DOHH2 (cell line): ENCODE measurements at regions not wholly inside any gene's neighbourhood (a gene's known extent, or its start where the extent isn't known, plus 50 kb on each side); places are given as distances from the start of the nearest gene placed in this dataset.
"Not testable (repeated sequence)": the region's sequence is repeated elsewhere in the genome, so short reads cannot be mapped to it uniquely, and the experiment has no call there.

Experiments
- H3F3A ChIP-seq: fragments of 200-600 bp; sonication (generic), shearing (Covaris generic); 2 replicates; pipeline ENCODE4 v1.6.0; 2016; ENCODE audit warnings: antibody characterized with exemption, mild to moderate bottlenecking; ENCODE audit not compliant: control insufficient read depth, insufficient read depth
- H3K27ac ChIP-seq: fragments of 200-600 bp; sonication (generic); 2 replicates; pipeline ENCODE4 v1.5.1; 2014; ENCODE audit warnings: low read depth, mild to moderate bottlenecking, low read length, moderate library complexity
- H3K27me3 ChIP-seq: fragments of 200-600 bp; sonication (generic); 2 replicates; pipeline ENCODE4 v1.6.1; 2014; ENCODE audit warnings: mild to moderate bottlenecking, low read length, mixed read lengths; ENCODE audit not compliant: control insufficient read depth
- H3K36me3 ChIP-seq: fragments of 200-600 bp; sonication (generic); 2 replicates; pipeline ENCODE4 v1.6.1; 2014; ENCODE audit warnings: mild to moderate bottlenecking, low read length, moderate library complexity, mixed read lengths; ENCODE audit not compliant: control insufficient read depth
- H3K4me1 ChIP-seq: fragments of 200-600 bp; sonication (generic); 2 replicates; pipeline ENCODE4 v1.6.1; 2014; ENCODE audit warnings: mild to moderate bottlenecking, low read length, mixed read lengths; ENCODE audit not compliant: control insufficient read depth
- H3K4me2 ChIP-seq: fragments of 200-600 bp; sonication (generic); 2 replicates; pipeline ENCODE4 v1.6.0; 2014; ENCODE audit warnings: mild to moderate bottlenecking, low read length, moderate library complexity
- H3K4me3 ChIP-seq: fragments of 200-600 bp; sonication (generic); 2 replicates; pipeline ENCODE4 v1.5.1; 2014; ENCODE audit warnings: mild to moderate bottlenecking, low read length, mixed read lengths
- H3K79me2 ChIP-seq: fragments of 200-600 bp; sonication (generic); 2 replicates; pipeline ENCODE4 v1.6.1; 2014; ENCODE audit warnings: mild to moderate bottlenecking, low read length, mixed read lengths; ENCODE audit not compliant: control insufficient read depth
- H3K9me2 ChIP-seq: fragments of 200-600 bp; sonication (generic); replicated peaks from 2 replicates; pipeline ENCODE4 v1.6.1; 2014; ENCODE audit warnings: mild to moderate bottlenecking, low read length, mixed read lengths; ENCODE audit not compliant: control insufficient read depth
- H3K9me3 ChIP-seq: fragments of 200-600 bp; sonication (generic); 2 replicates; pipeline ENCODE4 v1.6.1; 2014; ENCODE audit warnings: antibody characterized with exemption, low read length, mixed read lengths; ENCODE audit not compliant: control insufficient read depth, insufficient read depth
- H4K20me1 ChIP-seq: fragments of 200-600 bp; sonication (generic); 2 replicates; pipeline ENCODE4 v1.6.0; 2014; ENCODE audit warnings: low read depth, mild to moderate bottlenecking, antibody characterized with exemption, low read length, moderate library complexity; ENCODE audit not compliant: control insufficient read depth, insufficient read depth
- EZH2phosphoT487 ChIP-seq: fragments of 200-600 bp; sonication (generic); IDR thresholded peaks from 2 replicates; pipeline ENCODE4 v1.6.1; 2017; ENCODE audit warnings: borderline replicate concordance, mild to moderate bottlenecking, antibody characterized with exemption, low read length, moderate library complexity, mixed read lengths
- TF ChIP-seq, protein P1 (sequence below): fragments of 200-600 bp; sonication (generic); IDR thresholded peaks from one replicate; pipeline ENCODE4 v1.5.1; 2014; ENCODE audit warnings: antibody characterized with exemption, mild to moderate bottlenecking, low read depth, low read length; ENCODE audit not compliant: poor library complexity, severe bottlenecking

DNA sequence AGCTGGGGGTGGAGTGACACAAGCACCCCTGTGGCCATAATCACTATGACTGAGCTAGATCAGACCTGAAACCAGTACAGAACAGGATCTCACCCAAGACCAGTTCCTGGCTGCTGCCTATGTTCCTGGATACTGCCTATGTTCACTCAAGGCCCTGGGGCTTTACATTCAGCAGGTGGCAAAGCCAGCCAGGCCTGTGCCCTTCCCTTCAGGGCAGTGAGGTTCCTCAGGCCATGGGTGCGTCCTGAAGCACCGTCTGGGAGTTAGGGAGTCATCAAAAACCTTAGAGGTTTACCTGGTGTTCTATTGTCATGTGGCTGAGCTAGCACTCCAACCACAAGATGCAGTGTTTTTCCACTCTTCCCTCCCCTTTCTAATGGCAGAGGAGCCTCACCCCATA, 419.8 kb downstream of the TMEM232 start:
- no peaks in the 10 kb centered on the region for H4K20me1 ChIP-seq
- no peaks in the 10 kb centered on the region for H3K9me2 ChIP-seq
- H3K27ac ChIP-seq: no peak overlapping the region
- H3K4me3 ChIP-seq: no peak overlapping the region
- no peaks in the 10 kb centered on the region; the same call in 1 of the 2 replicates for H3K9me3 ChIP-seq
- TF ChIP-seq EZH2phosphoT487: no peak
- TF ChIP-seq, protein P1, sequence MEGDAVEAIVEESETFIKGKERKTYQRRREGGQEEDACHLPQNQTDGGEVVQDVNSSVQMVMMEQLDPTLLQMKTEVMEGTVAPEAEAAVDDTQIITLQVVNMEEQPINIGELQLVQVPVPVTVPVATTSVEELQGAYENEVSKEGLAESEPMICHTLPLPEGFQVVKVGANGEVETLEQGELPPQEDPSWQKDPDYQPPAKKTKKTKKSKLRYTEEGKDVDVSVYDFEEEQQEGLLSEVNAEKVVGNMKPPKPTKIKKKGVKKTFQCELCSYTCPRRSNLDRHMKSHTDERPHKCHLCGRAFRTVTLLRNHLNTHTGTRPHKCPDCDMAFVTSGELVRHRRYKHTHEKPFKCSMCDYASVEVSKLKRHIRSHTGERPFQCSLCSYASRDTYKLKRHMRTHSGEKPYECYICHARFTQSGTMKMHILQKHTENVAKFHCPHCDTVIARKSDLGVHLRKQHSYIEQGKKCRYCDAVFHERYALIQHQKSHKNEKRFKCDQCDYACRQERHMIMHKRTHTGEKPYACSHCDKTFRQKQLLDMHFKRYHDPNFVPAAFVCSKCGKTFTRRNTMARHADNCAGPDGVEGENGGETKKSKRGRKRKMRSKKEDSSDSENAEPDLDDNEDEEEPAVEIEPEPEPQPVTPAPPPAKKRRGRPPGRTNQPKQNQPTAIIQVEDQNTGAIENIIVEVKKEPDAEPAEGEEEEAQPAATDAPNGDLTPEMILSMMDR: no peak
- no peaks in the 10 kb centered on the region for H3K27me3 ChIP-seq
- no peaks in the 10 kb centered on the region for H3K79me2 ChIP-seq
- H3K36me3 ChIP-seq: no peaks in the 10 kb centered on the region
- no peaks in the 10 kb centered on the region for H3F3A ChIP-seq
- H3K4me1 ChIP-seq: no peaks in the 10 kb centered on the region
- H3K4me2 ChIP-seq: no peak overlapping the region

DNA sequence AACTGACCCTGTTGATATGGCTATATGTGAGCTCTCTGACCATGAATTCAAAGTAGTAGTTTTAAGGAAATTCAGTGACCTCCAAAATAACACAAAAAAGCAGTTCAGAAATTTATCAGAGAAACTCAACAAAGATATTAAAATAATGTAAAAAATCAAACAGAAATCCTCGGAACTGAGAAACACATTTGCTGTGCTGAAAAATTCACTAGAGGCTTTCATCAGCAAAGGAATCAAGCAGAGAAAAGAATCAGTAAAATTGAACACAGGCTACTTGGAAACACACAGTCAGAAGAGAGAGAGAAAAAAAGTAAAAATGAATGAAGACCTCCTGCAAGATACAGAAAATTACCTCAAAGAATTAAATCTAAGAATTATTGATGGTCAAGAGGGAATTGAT, 417.2 kb downstream of the TMEM232 start:
- Histone ChIP-seq H3K4me2 (no peak overlapping the region), H3K4me3 (no peak overlapping the region), H4K20me1 (no peaks in the 10 kb centered on the region), H3K79me2 (no peaks in the 10 kb centered on the region), H3K9me3 (no peaks in the 10 kb centered on the region; the same call in 1 of the 2 replicates), H3F3A (no peaks in the 10 kb centered on the region), H3K4me1 (no peaks in the 10 kb centered on the region), H3K27me3 (no peaks in the 10 kb centered on the region), H3K27ac (no peak overlapping the region), H3K36me3 (no peaks in the 10 kb centered on the region), H3K9me2 (no peaks in the 10 kb centered on the region)
- no peak for TF ChIP-seq EZH2phosphoT487
- TF ChIP-seq, protein P1: no peak

DNA sequence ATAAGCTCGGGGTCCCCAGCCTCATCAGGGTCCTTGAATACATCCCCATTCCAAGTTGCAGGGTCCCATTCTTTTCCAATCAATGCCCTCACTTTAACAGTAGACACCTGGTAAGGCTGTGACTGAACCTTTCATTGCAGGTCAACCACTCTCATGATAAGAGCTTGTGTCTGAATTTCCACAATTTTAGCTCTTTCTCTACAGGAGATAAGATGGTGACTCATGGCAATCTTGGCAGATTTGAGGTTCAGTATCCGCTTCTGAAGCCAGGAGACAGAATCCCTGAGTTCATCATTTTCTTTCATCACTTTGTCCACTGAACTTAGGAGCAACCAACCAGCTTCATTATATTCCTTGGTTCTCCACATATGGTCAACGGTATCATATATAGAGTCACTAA, 409.9 kb downstream of the TMEM232 start:
- not testable (repeated sequence) for H3K36me3 ChIP-seq, H3K4me3 ChIP-seq, H3K79me2 ChIP-seq, H3K27me3 ChIP-seq, H3K9me3 ChIP-seq, H3F3A ChIP-seq, H3K9me2 ChIP-seq, H3K4me1 ChIP-seq, H3K4me2 ChIP-seq, H3K27ac ChIP-seq, H4K20me1 ChIP-seq

DNA sequence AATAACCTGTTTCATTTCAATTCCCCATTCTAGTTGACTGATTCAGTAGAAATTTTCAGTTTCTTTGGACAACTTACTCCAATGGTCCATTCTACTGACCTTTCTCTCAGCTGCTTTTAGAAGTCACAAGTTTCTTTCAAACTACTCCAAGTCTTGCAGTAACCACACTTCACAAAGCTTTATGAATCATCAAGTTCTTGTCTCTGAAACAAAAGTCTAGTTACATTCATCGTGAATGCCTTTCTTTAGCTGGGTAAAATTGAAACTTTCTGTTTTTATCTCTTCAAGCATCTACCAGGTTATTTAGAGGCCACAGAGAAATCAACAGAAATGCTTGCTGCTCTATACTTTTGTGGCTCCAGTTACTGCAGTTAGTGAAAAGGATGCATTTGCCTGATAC, 405.4 kb downstream of the TMEM232 start:
- no peak overlapping the region for H3K4me2 ChIP-seq
- no peaks in the 10 kb centered on the region for H3K9me2 ChIP-seq
- H3K4me1 ChIP-seq: no peaks in the 10 kb centered on the region
- H3K27ac ChIP-seq: no peak overlapping the region
- no peak overlapping the region for H3K4me3 ChIP-seq
- H3F3A ChIP-seq: no peaks in the 10 kb centered on the region
- H3K79me2 ChIP-seq: no peaks in the 10 kb centered on the region
- no peaks in the 10 kb centered on the region for H3K27me3 ChIP-seq
- no peaks in the 10 kb centered on the region for H3K9me3 ChIP-seq
- no peaks in the 10 kb centered on the region for H4K20me1 ChIP-seq
- TF ChIP-seq EZH2phosphoT487: no peak
- TF ChIP-seq, protein P1: no peak
- H3K36me3 ChIP-seq: no peaks in the 10 kb centered on the region
